Mesothelial cell of epicardium (in vitro differentiated cells): ENCODE measurements at regions not wholly inside any gene's neighbourhood (a gene's known extent, or its start where the extent isn't known, plus 50 kb on each side); places are given as distances from the start of the nearest gene placed in this dataset.

Experiments
- DNase-seq, 2 experiments: peaks; one replicate each; pipeline ENCODE4 v3.0.0; 2021; ENCODE audit warnings: low spot score in 2 of 2; ENCODE audit not compliant: unreplicated experiment in 2 of 2
- H3K27ac Mint-ChIP-seq: 2 replicates; pipeline ENCODE4 v1.8.0; 2021; ENCODE audit warnings: mixed read lengths
- H3K27me3 Mint-ChIP-seq: 2 replicates; pipeline ENCODE4 v1.8.0; 2021; ENCODE audit warnings: low read depth, mixed read lengths
- H3K36me3 Mint-ChIP-seq: 2 replicates; pipeline ENCODE4 v1.8.0; 2021; ENCODE audit warnings: mixed read lengths
- H3K4me1 Mint-ChIP-seq: 2 replicates; pipeline ENCODE4 v1.8.0; 2021; ENCODE audit warnings: mixed read lengths
- H3K4me3 Mint-ChIP-seq: 2 replicates; pipeline ENCODE4 v1.8.0; 2021; ENCODE audit warnings: mild to moderate bottlenecking, moderate library complexity, mixed read lengths
- H3K9me3 Mint-ChIP-seq: 2 replicates; pipeline ENCODE4 v1.8.0; 2021; ENCODE audit warnings: mixed read lengths
- TF ChIP-seq, protein P1 (sequence below): fragments of 200-600 bp; sonication (generic); IDR thresholded peaks from one replicate; pipeline ENCODE4 v1.5.0; 2021; ENCODE audit warnings: antibody characterized with exemption; ENCODE audit not compliant: unreplicated experiment

- H3K4me3 Mint-ChIP-seq, result no peak overlapping the region
- H3K36me3 Mint-ChIP-seq, result peaks cover 3% of the 10 kb centered on the region
- no peaks in the 10 kb centered on the region for H3K27me3 Mint-ChIP-seq
- TF ChIP-seq, protein P1, sequence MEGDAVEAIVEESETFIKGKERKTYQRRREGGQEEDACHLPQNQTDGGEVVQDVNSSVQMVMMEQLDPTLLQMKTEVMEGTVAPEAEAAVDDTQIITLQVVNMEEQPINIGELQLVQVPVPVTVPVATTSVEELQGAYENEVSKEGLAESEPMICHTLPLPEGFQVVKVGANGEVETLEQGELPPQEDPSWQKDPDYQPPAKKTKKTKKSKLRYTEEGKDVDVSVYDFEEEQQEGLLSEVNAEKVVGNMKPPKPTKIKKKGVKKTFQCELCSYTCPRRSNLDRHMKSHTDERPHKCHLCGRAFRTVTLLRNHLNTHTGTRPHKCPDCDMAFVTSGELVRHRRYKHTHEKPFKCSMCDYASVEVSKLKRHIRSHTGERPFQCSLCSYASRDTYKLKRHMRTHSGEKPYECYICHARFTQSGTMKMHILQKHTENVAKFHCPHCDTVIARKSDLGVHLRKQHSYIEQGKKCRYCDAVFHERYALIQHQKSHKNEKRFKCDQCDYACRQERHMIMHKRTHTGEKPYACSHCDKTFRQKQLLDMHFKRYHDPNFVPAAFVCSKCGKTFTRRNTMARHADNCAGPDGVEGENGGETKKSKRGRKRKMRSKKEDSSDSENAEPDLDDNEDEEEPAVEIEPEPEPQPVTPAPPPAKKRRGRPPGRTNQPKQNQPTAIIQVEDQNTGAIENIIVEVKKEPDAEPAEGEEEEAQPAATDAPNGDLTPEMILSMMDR, result no peak
- no peaks in the 10 kb centered on the region for H3K4me1 Mint-ChIP-seq
- H3K27ac Mint-ChIP-seq, result no peak overlapping the region
- DNase-seq, result no peak
- H3K9me3 Mint-ChIP-seq, result peaks cover 24% of the 10 kb centered on the region
Measured at GRCh38 chr1:194544012-194544411, 1357.6 kb upstream of the B3GALT2 start.

- Mint-ChIP-seq H3K4me1 (peaks cover 12% of the 10 kb centered on the region), H3K27ac (no peak overlapping the region)
Measured at GRCh38 chr1:194538453-194538852, 1352.0 kb upstream of the B3GALT2 start.

DNA sequence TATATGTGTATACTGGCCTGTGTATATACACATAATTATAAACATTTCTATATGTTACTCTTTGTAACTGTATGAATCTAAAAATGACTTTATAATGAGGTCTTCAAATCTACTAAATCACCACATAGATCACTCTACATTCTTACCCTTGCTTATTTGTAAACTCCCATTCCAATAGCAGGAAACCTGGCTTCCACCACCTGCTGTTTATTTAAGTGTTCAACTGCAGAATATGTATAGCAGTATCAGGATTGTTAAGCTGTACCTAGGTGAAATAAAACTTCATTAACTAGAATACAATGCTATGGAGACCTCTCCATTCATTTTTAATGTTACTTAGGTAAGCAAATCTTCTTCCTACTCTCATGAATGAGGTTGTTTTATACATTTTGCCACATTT, 1351.1 kb upstream of the B3GALT2 start:
- no peak for DNase-seq
- peaks cover 3% of the 10 kb centered on the region for H3K36me3 Mint-ChIP-seq
- H3K4me1 Mint-ChIP-seq, result peaks cover 12% of the 10 kb centered on the region
- H3K9me3 Mint-ChIP-seq, result peaks cover 24% of the 10 kb centered on the region
- H3K27ac Mint-ChIP-seq, result no peak overlapping the region
- no peak overlapping the region for H3K4me3 Mint-ChIP-seq
- TF ChIP-seq, protein P1, result no peak
- H3K27me3 Mint-ChIP-seq, result no peaks in the 10 kb centered on the region

More at GRCh38 chr1:194538453-194538852, 1352.0 kb upstream of the B3GALT2 start:
- H3K36me3 Mint-ChIP-seq, result peaks cover under 1% of the 10 kb centered on the region
- no peak for DNase-seq
- H3K9me3 Mint-ChIP-seq, result peaks cover 21% of the 10 kb centered on the region
- H3K27me3 Mint-ChIP-seq, result no peaks in the 10 kb centered on the region
- TF ChIP-seq, protein P1, result no peak
- no peak overlapping the region for H3K4me3 Mint-ChIP-seq

- TF ChIP-seq, protein P1, result no peak
- Mint-ChIP-seq H3K9me3 (peaks cover 25% of the 10 kb centered on the region), H3K36me3 (peaks cover 4% of the 10 kb centered on the region), H3K27ac (peak overlapping the region; percentile 69), H3K4me3 (peak overlapping the region; percentile 9), H3K4me1 (peaks cover 14% of the 10 kb centered on the region), H3K27me3 (no peaks in the 10 kb centered on the region)
- DNase-seq, result peak; percentile 19 to 45
Measured at GRCh38 chr1:194535369-194535768, 1349.0 kb upstream of the B3GALT2 start.

DNA sequence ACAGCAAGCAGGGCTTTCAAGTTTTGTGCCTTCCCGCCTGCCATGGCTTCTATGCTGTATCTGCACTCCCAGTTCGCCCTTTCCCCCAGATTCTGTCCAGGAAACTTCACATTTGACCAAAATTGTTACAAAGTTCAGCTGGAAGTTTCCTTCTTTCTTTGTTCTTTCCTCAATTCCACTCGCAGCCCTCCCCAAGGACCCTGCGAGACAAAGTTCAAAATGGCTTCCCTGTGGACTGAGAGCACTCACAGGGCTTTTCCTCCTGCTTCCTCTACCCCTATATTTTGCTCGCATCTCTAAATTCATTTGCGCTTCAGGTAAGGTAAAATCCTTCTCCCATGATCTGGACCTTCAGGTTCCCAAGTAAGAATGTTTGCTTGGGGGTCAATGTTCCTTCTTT, 1348.4 kb upstream of the B3GALT2 start:
- TF ChIP-seq, protein P1, result no peak
- Mint-ChIP-seq H3K27me3 (no peaks in the 10 kb centered on the region), H3K27ac (peak overlapping the region; percentile 69), H3K36me3 (peaks cover 4% of the 10 kb centered on the region), H3K4me3 (no peak overlapping the region), H3K9me3 (peaks cover 25% of the 10 kb centered on the region), H3K4me1 (peaks cover 14% of the 10 kb centered on the region)
- DNase-seq, result no peak

DNA sequence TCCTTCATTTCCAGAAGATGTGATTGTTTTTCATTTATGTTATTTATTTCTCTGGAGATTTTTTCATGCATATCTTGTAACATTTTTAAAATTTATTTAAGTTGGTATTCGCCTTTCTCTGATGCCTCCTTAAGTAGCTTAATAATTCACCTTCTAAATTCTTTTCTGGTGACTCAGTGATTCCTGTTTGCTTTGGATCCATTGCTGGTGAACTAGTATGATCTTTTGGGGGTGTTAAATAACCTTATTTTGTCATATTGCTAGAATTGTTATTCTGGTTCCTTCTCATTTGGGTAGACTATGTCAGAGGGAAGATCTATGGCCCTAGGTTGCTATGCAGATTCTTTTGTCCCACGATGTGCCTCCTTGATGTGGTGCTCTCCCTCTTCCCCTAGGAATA, 1347.2 kb upstream of the B3GALT2 start:
- DNase-seq, result no peak
- Mint-ChIP-seq H3K4me1 (peaks cover 14% of the 10 kb centered on the region), H3K27ac (no peak overlapping the region), H3K9me3 (peaks cover 25% of the 10 kb centered on the region), H3K27me3 (no peaks in the 10 kb centered on the region), H3K36me3 (peaks cover 4% of the 10 kb centered on the region), H3K4me3 (no peak overlapping the region)
- TF ChIP-seq, protein P1, result no peak
